HepG2 (cell line): ENCODE measurements at regions not wholly inside any gene's neighbourhood (a gene's known extent, or its start where the extent isn't known, plus 50 kb on each side); places are given as distances from the start of the nearest gene placed in this dataset.

Source experiments
- BHLHE40 ChIP-seq: IDR thresholded peaks from 2 replicates; pipeline ENCODE4 v1.6.1; 2011; ENCODE audit warnings: low read length, improper control_type of control experiment
- KDM5B ChIP-seq: sonication (generic); formaldehyde crosslinking; IDR thresholded peaks from 2 replicates; pipeline ENCODE4 v1.4.0; 2020; ENCODE audit warnings: missing genetic modification reagents, mild to moderate bottlenecking, borderline replicate concordance

GRCh38 chr17:37842401-37842800 lies 81.8 kb upstream of the TBC1D3K start:
- TF ChIP-seq BHLHE40 = no peak
- TF ChIP-seq KDM5B (CRISPR knock-in tag) = no peak
